ENCODE measurements at regions not wholly inside any gene's neighbourhood (a gene's known extent, or its start where the extent isn't known, plus 50 kb on each side); places are given as distances from the start of the nearest gene placed in this dataset.

GRCh38 chr6:138618168-138618567 lies 118.9 kb upstream of the NHSL1 start:
- no peak for TF ChIP-seq CTCF (IDR thresholded peaks at IDR 0.05; ENCODE audit: insufficient read depth, low read length, poor library complexity, severe bottlenecking)
- Histone ChIP-seq H3K4me3 (replicated peaks; ENCODE audit: low read depth, low read length) (no peak overlapping the region), H3K36me3 (ENCODE audit: control insufficient read depth, insufficient read depth, low read length) (no peaks in the 10 kb centered on the region), H3K27me3 (replicated peaks; ENCODE audit: control insufficient read depth, insufficient read depth, low read length) (no peaks in the 10 kb centered on the region; the same call in 1 of the 2 replicates)
- DNase-seq (ENCODE audit: extremely low read depth, insufficient read length): no peak

- Histone ChIP-seq H3K4me3 (replicated peaks; ENCODE audit: low read depth, low read length) (no peak overlapping the region), H3K27me3 (replicated peaks; ENCODE audit: control insufficient read depth, insufficient read depth, low read length) (no peaks in the 10 kb centered on the region), H3K36me3 (ENCODE audit: control insufficient read depth, insufficient read depth, low read length) (no peaks in the 10 kb centered on the region)
- no peak for DNase-seq (ENCODE audit: extremely low read depth, insufficient read length)
- TF ChIP-seq CTCF (IDR thresholded peaks at IDR 0.05; ENCODE audit: insufficient read depth, low read length, poor library complexity, severe bottlenecking): no peak
Measured at GRCh38 chr6:138620630-138621029, 121.3 kb upstream of the NHSL1 start.

- DNase-seq (ENCODE audit: extremely low read depth, insufficient read length): no peak
- Histone ChIP-seq H3K27me3 (replicated peaks; ENCODE audit: control insufficient read depth, insufficient read depth, low read length) (no peaks in the 10 kb centered on the region), H3K4me3 (replicated peaks; ENCODE audit: low read depth, low read length) (no peak overlapping the region), H3K36me3 (ENCODE audit: control insufficient read depth, insufficient read depth, low read length) (no peaks in the 10 kb centered on the region)
- TF ChIP-seq CTCF (IDR thresholded peaks at IDR 0.05; ENCODE audit: insufficient read depth, low read length, poor library complexity, severe bottlenecking): no peak
Measured at GRCh38 chr6:138622967-138623366, 123.7 kb upstream of the NHSL1 start.

GRCh38 chr6:138631566-138631965 lies 132.3 kb upstream of the NHSL1 start:
- no peak for DNase-seq (ENCODE audit: extremely low read depth, insufficient read length)
- no peak for TF ChIP-seq CTCF (IDR thresholded peaks at IDR 0.05; ENCODE audit: insufficient read depth, low read length, poor library complexity, severe bottlenecking)
- H3K4me3 ChIP-seq (replicated peaks; ENCODE audit: low read depth, low read length): no peak overlapping the region
- no peaks in the 10 kb centered on the region for H3K36me3 ChIP-seq (ENCODE audit: control insufficient read depth, insufficient read depth, low read length)
- no peaks in the 10 kb centered on the region for H3K27me3 ChIP-seq (replicated peaks; ENCODE audit: control insufficient read depth, insufficient read depth, low read length)

GRCh38 chr6:138637822-138638221 lies 135.7 kb upstream of the CCDC28A start:
- Histone ChIP-seq H3K27me3 (replicated peaks; ENCODE audit: control insufficient read depth, insufficient read depth, low read length) (no peaks in the 10 kb centered on the region), H3K4me3 (replicated peaks; ENCODE audit: low read depth, low read length) (no peak overlapping the region), H3K36me3 (ENCODE audit: control insufficient read depth, insufficient read depth, low read length) (no peaks in the 10 kb centered on the region)
- no peak for TF ChIP-seq CTCF (IDR thresholded peaks at IDR 0.05; ENCODE audit: insufficient read depth, low read length, poor library complexity, severe bottlenecking)
- DNase-seq (ENCODE audit: extremely low read depth, insufficient read length): no peak

GRCh38 chr6:138638604-138639003 lies 135.0 kb upstream of the CCDC28A start:
- no peaks in the 10 kb centered on the region for H3K36me3 ChIP-seq (ENCODE audit: control insufficient read depth, insufficient read depth, low read length)
- no peak for TF ChIP-seq CTCF (IDR thresholded peaks at IDR 0.05; ENCODE audit: insufficient read depth, low read length, poor library complexity, severe bottlenecking)
- H3K4me3 ChIP-seq (replicated peaks; ENCODE audit: low read depth, low read length): no peak overlapping the region
- H3K27me3 ChIP-seq (replicated peaks; ENCODE audit: control insufficient read depth, insufficient read depth, low read length): no peaks in the 10 kb centered on the region
- no peak for DNase-seq (ENCODE audit: extremely low read depth, insufficient read length)

All from GM06990 (cell line).